GM23248 (cell line): ENCODE measurements at regions not wholly inside any gene's neighbourhood (a gene's known extent, or its start where the extent isn't known, plus 50 kb on each side); places are given as distances from the start of the nearest gene placed in this dataset.

Source experiments
- EZH2 ChIP-seq: fragments of 200-600 bp; sonication (generic); IDR thresholded peaks from 2 replicates; pipeline ENCODE4 v1.6.1; 2018; ENCODE audit warnings: antibody characterized with exemption, mild to moderate bottlenecking; ENCODE audit not compliant: insufficient read depth, poor library complexity, severe bottlenecking
- EZH2phosphoT487 ChIP-seq: fragments of 200-600 bp; sonication (generic); IDR thresholded peaks from 2 replicates; pipeline ENCODE4 v1.6.1; 2018; ENCODE audit warnings: antibody characterized with exemption, moderate library complexity, mild to moderate bottlenecking, low read depth; ENCODE audit not compliant: insufficient read depth

- TF ChIP-seq EZH2 (no peak), EZH2phosphoT487 (no peak)
These were observed 414.1 kb downstream of the TSHZ3 start for GRCh38 chr19:30935146-30935545.
